ENCODE measurements at regions not wholly inside any gene's neighbourhood (a gene's known extent, or its start where the extent isn't known, plus 50 kb on each side); places are given as distances from the start of the nearest gene placed in this dataset.
A peak's percentile ranks its signal among the peaks of the same experiment; 100 is the strongest.

DNA sequence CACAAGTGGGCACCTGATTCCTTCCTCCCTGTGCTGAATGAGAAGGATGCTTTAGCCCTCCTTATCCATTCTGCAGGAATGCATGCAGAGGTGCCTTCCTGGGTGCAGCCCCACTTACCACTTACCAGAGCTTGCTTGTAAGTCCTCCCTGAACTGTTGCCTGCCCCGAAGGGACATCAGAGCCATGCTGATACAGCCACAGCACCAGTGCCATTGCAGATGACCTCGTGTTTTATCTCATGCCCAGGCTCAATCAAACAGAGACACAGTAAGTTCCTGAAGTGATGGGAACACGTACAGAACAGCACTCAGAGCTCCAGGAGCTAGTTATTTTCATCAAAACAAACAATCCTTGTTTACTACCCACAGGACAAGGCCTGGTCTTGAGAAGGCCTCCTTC, 81.9 kb downstream of the ATP1A1 start:
- Histone ChIP-seq H3K27ac (no peak overlapping the region), H3K4me3 (no peak overlapping the region), H3K36me3 (no peaks in the 10 kb centered on the region), H3K27me3 (ENCODE audit: low read depth) (no peaks in the 10 kb centered on the region), H3K9me3 (no peaks in the 10 kb centered on the region), H3K4me1 (no peaks in the 10 kb centered on the region)
- DNase-seq: no peak
- intact Hi-C loops (cut with DNase I): no loop called here
- no peak for ATAC-seq
- TF ChIP-seq, protein P1, sequence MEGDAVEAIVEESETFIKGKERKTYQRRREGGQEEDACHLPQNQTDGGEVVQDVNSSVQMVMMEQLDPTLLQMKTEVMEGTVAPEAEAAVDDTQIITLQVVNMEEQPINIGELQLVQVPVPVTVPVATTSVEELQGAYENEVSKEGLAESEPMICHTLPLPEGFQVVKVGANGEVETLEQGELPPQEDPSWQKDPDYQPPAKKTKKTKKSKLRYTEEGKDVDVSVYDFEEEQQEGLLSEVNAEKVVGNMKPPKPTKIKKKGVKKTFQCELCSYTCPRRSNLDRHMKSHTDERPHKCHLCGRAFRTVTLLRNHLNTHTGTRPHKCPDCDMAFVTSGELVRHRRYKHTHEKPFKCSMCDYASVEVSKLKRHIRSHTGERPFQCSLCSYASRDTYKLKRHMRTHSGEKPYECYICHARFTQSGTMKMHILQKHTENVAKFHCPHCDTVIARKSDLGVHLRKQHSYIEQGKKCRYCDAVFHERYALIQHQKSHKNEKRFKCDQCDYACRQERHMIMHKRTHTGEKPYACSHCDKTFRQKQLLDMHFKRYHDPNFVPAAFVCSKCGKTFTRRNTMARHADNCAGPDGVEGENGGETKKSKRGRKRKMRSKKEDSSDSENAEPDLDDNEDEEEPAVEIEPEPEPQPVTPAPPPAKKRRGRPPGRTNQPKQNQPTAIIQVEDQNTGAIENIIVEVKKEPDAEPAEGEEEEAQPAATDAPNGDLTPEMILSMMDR (IDR thresholded peaks at IDR 0.05): no peak

DNA sequence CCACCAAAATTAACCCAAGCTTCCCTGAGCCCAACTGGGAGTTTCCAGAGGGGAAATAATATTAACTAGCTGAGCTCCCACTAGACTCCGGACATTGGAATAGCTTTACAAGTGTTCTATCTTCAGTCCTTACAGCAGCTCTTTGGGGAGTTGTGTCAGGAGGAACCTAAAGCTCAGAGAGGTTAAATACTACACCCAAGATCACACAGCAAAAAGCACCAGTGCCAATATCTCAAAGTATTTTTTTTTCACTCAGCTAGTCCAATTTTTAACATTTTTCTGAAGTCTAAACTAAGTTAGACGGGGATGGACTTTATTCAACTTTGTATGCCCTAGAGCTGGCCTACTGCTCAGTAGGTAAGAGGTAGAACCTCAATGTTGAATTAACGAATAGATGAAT, 82.5 kb downstream of the ATP1A1 start:
- no peaks in the 10 kb centered on the region for H3K27me3 ChIP-seq (ENCODE audit: low read depth)
- TF ChIP-seq, protein P1 (IDR thresholded peaks at IDR 0.05): no peak
- no peak overlapping the region for H3K4me3 ChIP-seq
- no peak for DNase-seq
- intact Hi-C loops (cut with DNase I): no loop called here
- no peaks in the 10 kb centered on the region for H3K36me3 ChIP-seq
- no peak for ATAC-seq
- no peaks in the 10 kb centered on the region for H3K9me3 ChIP-seq
- H3K27ac ChIP-seq: no peak overlapping the region
- no peaks in the 10 kb centered on the region for H3K4me1 ChIP-seq

DNA sequence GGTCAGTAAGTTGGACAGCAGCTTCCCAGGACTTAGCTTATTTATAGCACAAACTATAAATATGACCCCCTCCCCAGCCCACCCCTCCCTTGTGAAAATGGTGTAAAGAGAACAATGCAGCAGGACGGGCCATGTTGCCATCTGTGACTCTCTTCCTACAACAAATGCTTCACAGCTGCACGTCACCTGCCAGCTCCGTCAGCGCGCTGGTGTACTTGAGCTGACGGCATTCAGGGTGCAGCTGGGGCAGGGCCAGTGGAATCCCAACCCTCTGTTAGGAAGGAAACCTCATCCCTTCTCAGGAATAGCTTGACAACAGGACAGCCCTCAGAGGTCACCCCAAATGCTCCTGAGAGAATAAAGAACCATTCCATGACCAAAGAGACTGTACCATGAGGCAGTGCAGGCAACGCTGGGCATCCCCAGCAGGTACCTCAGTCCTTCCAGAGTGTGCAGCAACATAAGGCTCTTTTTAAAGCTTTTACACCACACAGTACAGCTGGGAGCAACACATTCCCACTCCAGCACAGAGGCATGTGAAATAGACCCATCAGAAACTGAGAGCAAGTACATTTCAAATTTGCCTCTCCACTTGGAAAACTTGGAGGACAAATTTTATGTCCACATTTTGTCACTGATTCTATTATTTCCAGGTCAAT, 85.0 kb downstream of the ATP1A1 start:
- H3K27ac ChIP-seq: no peak overlapping the region
- ATAC-seq (peak in 1 of 2 donors; percentile 24), DNase-seq (no peak)

DNA sequence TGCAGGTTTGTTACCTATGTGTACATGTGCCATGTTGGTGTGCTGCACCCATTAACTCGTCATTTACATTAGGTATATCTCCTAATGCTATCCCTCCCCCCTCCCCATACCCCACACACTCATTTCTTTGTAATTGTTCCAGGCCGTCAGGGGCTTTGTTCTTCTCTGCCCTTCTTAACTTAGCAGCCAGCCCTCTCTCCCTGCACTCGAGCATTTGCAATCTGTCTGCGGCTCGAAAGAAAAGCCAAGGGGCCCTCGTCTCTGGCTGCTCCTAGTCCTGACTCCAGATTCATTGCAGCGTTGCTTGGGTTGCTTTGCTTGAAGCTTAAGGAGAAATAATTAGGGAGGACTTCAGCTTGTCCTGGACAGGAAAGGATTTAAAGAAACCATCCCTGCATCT, 85.7 kb downstream of the ATP1A1 start:
- intact Hi-C loops (cut with DNase I): no loop called here
- Histone ChIP-seq H3K4me3 (no peak overlapping the region), H3K36me3 (no peaks in the 10 kb centered on the region), H3K4me1 (no peaks in the 10 kb centered on the region), H3K27me3 (ENCODE audit: low read depth) (no peaks in the 10 kb centered on the region), H3K9me3 (no peaks in the 10 kb centered on the region), H3K27ac (no peak overlapping the region)
- ATAC-seq (no peak), DNase-seq (no peak)
- TF ChIP-seq, protein P1 (IDR thresholded peaks at IDR 0.05): no peak

More for the DNA sequence above, 85.0 kb downstream of the ATP1A1 start:
- Histone ChIP-seq H3K36me3 (no peaks in the 10 kb centered on the region), H3K4me1 (no peaks in the 10 kb centered on the region), H3K9me3 (no peaks in the 10 kb centered on the region), H3K4me3 (no peak overlapping the region), H3K27me3 (ENCODE audit: low read depth) (no peaks in the 10 kb centered on the region)
- TF ChIP-seq, protein P1 (IDR thresholded peaks at IDR 0.05): no peak
- intact Hi-C loops (cut with DNase I): no loop called here

DNA sequence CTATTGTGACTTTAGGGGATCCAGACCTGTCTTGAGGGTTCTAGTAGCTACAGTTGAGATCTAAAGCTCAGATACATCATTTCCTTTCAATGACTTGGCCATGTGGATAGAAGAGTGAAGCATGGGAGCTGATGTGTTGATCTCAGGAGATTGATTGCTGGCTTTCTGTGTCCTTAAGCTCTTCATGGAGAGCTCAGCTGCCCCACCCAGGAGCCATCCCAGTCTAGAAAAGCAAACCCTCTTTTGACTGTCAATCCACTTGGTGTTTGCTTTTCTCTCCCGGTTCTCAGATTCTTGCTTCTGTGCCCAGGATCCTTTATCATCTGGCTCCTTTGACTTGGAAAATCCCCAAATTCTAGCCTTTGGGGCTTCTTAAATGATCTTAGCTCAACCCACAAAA, 87.2 kb downstream of the ATP1A1 start:
- Histone ChIP-seq H3K27ac (no peak overlapping the region), H3K27me3 (ENCODE audit: low read depth) (no peaks in the 10 kb centered on the region), H3K36me3 (no peaks in the 10 kb centered on the region)

More for the DNA sequence above, 87.2 kb downstream of the ATP1A1 start:
- ATAC-seq (no peak), DNase-seq (no peak)
- Histone ChIP-seq H3K4me1 (no peaks in the 10 kb centered on the region), H3K9me3 (no peaks in the 10 kb centered on the region), H3K4me3 (no peak overlapping the region)
- intact Hi-C loops (cut with DNase I): no loop called here
- TF ChIP-seq, protein P1 (IDR thresholded peaks at IDR 0.05): no peak

All from lower lobe of right lung (tissue), 2 donors.